Ishikawa (cell line): ENCODE measurements at regions not wholly inside any gene's neighbourhood (a gene's known extent, or its start where the extent isn't known, plus 50 kb on each side); places are given as distances from the start of the nearest gene placed in this dataset.

ENCODE experiments used
- CEBPB ChIP-seq: IDR thresholded peaks from 2 replicates; pipeline ENCODE4 v1.6.1; 2012
- CREB1 ChIP-seq: IDR thresholded peaks from 2 replicates; pipeline ENCODE4 v1.6.1; 2012; ENCODE audit warnings: low read depth
- EGR1 ChIP-seq: IDR thresholded peaks from 2 replicates; pipeline ENCODE4 v1.6.1; 2012
- EP300 ChIP-seq: IDR thresholded peaks from 2 replicates; pipeline ENCODE4 v1.6.1; 2012; ENCODE audit warnings: borderline replicate concordance
- FOXM1 ChIP-seq: IDR thresholded peaks from 2 replicates; pipeline ENCODE4 v1.6.1; 2012; ENCODE audit warnings: low read depth, borderline replicate concordance
- MAX ChIP-seq: IDR thresholded peaks from 2 replicates; pipeline ENCODE4 v1.6.1; 2012
- RAD21 ChIP-seq: IDR thresholded peaks from 2 replicates; pipeline ENCODE4 v1.6.1; 2012; ENCODE audit warnings: low read depth
- REST ChIP-seq: IDR thresholded peaks from 2 replicates; pipeline ENCODE4 v1.6.1; 2012; ENCODE audit warnings: low read depth, mild to moderate bottlenecking
- TAF1 ChIP-seq: IDR thresholded peaks from 2 replicates; pipeline ENCODE4 v1.6.1; 2012; ENCODE audit warnings: low read depth, mild to moderate bottlenecking
- TCF12 ChIP-seq: IDR thresholded peaks from 2 replicates; pipeline ENCODE4 v1.6.1; 2012; ENCODE audit warnings: low read depth
- TEAD4 ChIP-seq: IDR thresholded peaks from 2 replicates; pipeline ENCODE4 v1.6.1; 2012
- USF1 ChIP-seq: IDR thresholded peaks from 2 replicates; pipeline ENCODE4 v1.6.1; 2012
- YY1 ChIP-seq: IDR thresholded peaks from 2 replicates; pipeline ENCODE4 v1.6.1; 2012; ENCODE audit warnings: low read depth
- ZBTB7A ChIP-seq: IDR thresholded peaks from 2 replicates; pipeline ENCODE4 v1.6.1; 2012; ENCODE audit warnings: low read depth

- no peak for TF ChIP-seq YY1
- no peak for TF ChIP-seq CEBPB
- peak; percentile 44; the same call in 1 of the 2 replicates for TF ChIP-seq RAD21
- TF ChIP-seq TEAD4 = no peak
- no peak for TF ChIP-seq EP300
- no peak for TF ChIP-seq CREB1
- no peak for TF ChIP-seq EGR1
- TF ChIP-seq USF1 = no peak
- no peak for TF ChIP-seq ZBTB7A
- TF ChIP-seq MAX = no peak
- TF ChIP-seq REST = no peak
- TF ChIP-seq TAF1 = no peak
- TF ChIP-seq FOXM1 = no peak
- TF ChIP-seq TCF12 = no peak
Observed at GRCh38 chr7:142319970-142320369, 62.1 kb upstream of the PRSS58 start.
